ENCODE measurements at regions not wholly inside any gene's neighbourhood (a gene's known extent, or its start where the extent isn't known, plus 50 kb on each side); places are given as distances from the start of the nearest gene placed in this dataset.

- no peak for DNase-seq (ENCODE audit: low spot score)
Observed at GRCh38 chr2:221342388-221342787, 229.7 kb downstream of the EPHA4 start.

- no peak for DNase-seq (ENCODE audit: low spot score)
Observed at GRCh38 chr2:221343524-221343923, 228.6 kb downstream of the EPHA4 start.

GRCh38 chr2:221345516-221345915 lies 226.6 kb downstream of the EPHA4 start:
- DNase-seq (ENCODE audit: low spot score) = no peak

GRCh38 chr2:221346411-221346810 lies 225.7 kb downstream of the EPHA4 start:
- no peak for DNase-seq (ENCODE audit: low spot score)

GRCh38 chr2:221347471-221347870 lies 224.6 kb downstream of the EPHA4 start:
- DNase-seq (ENCODE audit: low spot score) = no peak

- DNase-seq (ENCODE audit: low spot score) = no peak
Observed at GRCh38 chr2:221350616-221351015, 221.5 kb downstream of the EPHA4 start.

GRCh38 chr2:221353201-221353600 lies 218.9 kb downstream of the EPHA4 start:
- no peak for DNase-seq (ENCODE audit: low spot score)

GRCh38 chr2:221360312-221360711 lies 211.8 kb downstream of the EPHA4 start:
- DNase-seq (ENCODE audit: low spot score) = no peak

GRCh38 chr2:221360742-221361141 lies 211.4 kb downstream of the EPHA4 start:
- DNase-seq (ENCODE audit: low spot score) = no peak

GRCh38 chr2:221361633-221362032 lies 210.5 kb downstream of the EPHA4 start:
- no peak for DNase-seq (ENCODE audit: low spot score)

GRCh38 chr2:221364672-221365071 lies 207.4 kb downstream of the EPHA4 start:
- DNase-seq (ENCODE audit: low spot score) = no peak

Data from Ammon's horn (tissue), 1 donor.